K562 (cell line): ENCODE measurements at regions not wholly inside any gene's neighbourhood (a gene's known extent, or its start where the extent isn't known, plus 50 kb on each side); places are given as distances from the start of the nearest gene placed in this dataset.

Experiments
- ATAC-seq: fragments of 200-7000 bp; cut with Tn5 transposase; 3 replicates; pipeline ENCODE4 v1.9.1; 2020; ENCODE audit warnings: moderate library complexity
- BruUV-seq: library from RNA; stranded (reverse); fragments of 400-500 nt; replicated peaks from 2 replicates; lab custom pipeline; 2021; lab: Mats Ljungman, UMichigan
- CTCF ChIA-PET: fragments of 300-600 bp; formaldehyde crosslinking; extraction: SDS; loops from one replicate; lab custom pipeline; 2021; ENCODE audit warnings: low intra/inter-chr PET ratio; lab: Yijun Ruan, JAX
- POLR2A ChIA-PET: fragments of 300-600, 350-650 bp; sonication (Branson Sonifier 250); formaldehyde crosslinking; extraction: SDS; loops from one replicate; lab custom pipeline; 2021; ENCODE audit warnings: antibody characterized with exemption, inconsistent platforms; lab: Yijun Ruan, JAX
- DNase-seq, 4 experiments: peaks; one replicate each; pipeline versions ENCODE4 v3.0.0 to v3.0.0-alpha.2; 2011 to 2018; ENCODE audit warnings: low spot score in 3 of 4, mixed read lengths in 3 of 4; ENCODE audit errors: extremely low read depth in 1 of 4
- FAIRE-seq: peaks from 2 replicates; lab custom pipeline; 2011; peaks lifted over from hg19 to GRCh38; lab: Jason Lieb, UNC
- H2AFZ ChIP-seq: 2 replicates; pipeline ENCODE4 v1.6.0; 2011; ENCODE audit warnings: low read depth, low read length, control low read depth, inconsistent platforms
- H3K27ac ChIP-seq: fragments of 200-600 bp; 3 replicates; pipeline ENCODE4 v1.8.0; 2011; ENCODE audit warnings: low read depth, mild to moderate bottlenecking, control low read depth, inconsistent platforms, low read length, moderate library complexity, mixed read lengths; ENCODE audit errors: extremely low read depth
- H3K27me3 ChIP-seq, 2 experiments: fragments of 300-600 bp in 1 of 2; 2 replicates in 1 of 2; 3 replicates in 1 of 2; pipeline versions ENCODE4 v1.6.0 to v1.8.0; 2011; ENCODE audit warnings: inconsistent platforms in 2 of 2, low read length in 2 of 2, mild to moderate bottlenecking in 1 of 2, mixed read lengths in 1 of 2, moderate library complexity in 1 of 2; ENCODE audit not compliant: control insufficient read depth in 2 of 2, insufficient read depth in 2 of 2
- H3K36me3 ChIP-seq: fragments of 300-600 bp; 3 replicates; pipeline ENCODE4 v1.8.0; 2011; ENCODE audit warnings: mild to moderate bottlenecking, low read length, inconsistent platforms; ENCODE audit not compliant: control insufficient read depth, insufficient read depth
- H3K4me1 ChIP-seq, 2 experiments: fragments of 200-600 bp in 1 of 2; replicated peaks in 1 of 2; 2 replicates in 1 of 2; 3 replicates in 1 of 2; pipeline versions ENCODE4 v1.5.1 to v1.8.0; 2011; ENCODE audit warnings: inconsistent platforms in 2 of 2, low read length in 2 of 2, mild to moderate bottlenecking in 1 of 2, mixed read lengths in 1 of 2, moderate library complexity in 1 of 2; ENCODE audit not compliant: control insufficient read depth in 2 of 2, insufficient read depth in 2 of 2
- H3K4me2 ChIP-seq: 2 replicates; pipeline ENCODE4 v1.6.1; 2011; ENCODE audit warnings: low read length, control low read depth, inconsistent platforms, mixed read lengths; ENCODE audit not compliant: insufficient read depth
- H3K4me3 ChIP-seq: fragments of 200-600 bp; sonication (generic), shearing (Covaris generic); 2 replicates; pipeline ENCODE4 v1.5.1; 2016; ENCODE audit warnings: control low read depth, inconsistent platforms
- H3K79me2 ChIP-seq: fragments of 200-600 bp; 3 replicates; pipeline ENCODE4 v1.8.0; 2011; ENCODE audit warnings: low read length, inconsistent platforms; ENCODE audit not compliant: control insufficient read depth, insufficient read depth
- H3K9ac ChIP-seq, 2 experiments: 2 replicates each; pipeline versions ENCODE4 v1.6.0 to v1.6.1; 2011; ENCODE audit warnings: low read depth in 2 of 2, low read length in 2 of 2, control low read depth in 1 of 2, inconsistent platforms in 1 of 2, mild to moderate bottlenecking in 1 of 2, mixed read lengths in 1 of 2; ENCODE audit not compliant: insufficient read depth in 1 of 2
- H3K9me1 ChIP-seq: one replicate; pipeline ENCODE4 v1.6.0; 2011; ENCODE audit warnings: inconsistent platforms, mild to moderate bottlenecking, low read length, moderate library complexity; ENCODE audit not compliant: control insufficient read depth, insufficient read depth
- H3K9me3 ChIP-seq: replicated peaks from 2 replicates; pipeline ENCODE4 v1.5.1; 2011; ENCODE audit warnings: low read depth, low read length, inconsistent platforms; ENCODE audit not compliant: control insufficient read depth, insufficient read depth
- H4K20me1 ChIP-seq: replicated peaks from 2 replicates; pipeline ENCODE4 v1.6.1; 2011; ENCODE audit warnings: low read length, inconsistent platforms, mixed read lengths; ENCODE audit not compliant: control insufficient read depth, insufficient read depth
- CREB5 ChIP-seq: fragments of 250-450 bp; sonication (Bioruptor Pico); IDR thresholded peaks from 2 replicates; pipeline ENCODE4 v1.5.0; 2020; ENCODE audit warnings: mild to moderate bottlenecking
- MXD1 ChIP-seq: fragments of 250-450 bp; sonication (Bioruptor Pico); IDR thresholded peaks from 2 replicates; pipeline ENCODE4 v1.8.0; 2021; ENCODE audit warnings: borderline replicate concordance, mild to moderate bottlenecking, moderate library complexity; ENCODE audit not compliant: poor library complexity, severe bottlenecking
- TARDBP ChIP-seq: fragments of 450-650 bp; IDR thresholded peaks from 2 replicates; pipeline ENCODE4 v1.6.1; 2016
- TEAD2 ChIP-seq: fragments of 450-650 bp; IDR thresholded peaks from 2 replicates; pipeline ENCODE4 v1.6.1; 2016; ENCODE audit warnings: missing genetic modification characterization, control low read depth, missing compliant biosample characterization
- TGIF2 ChIP-seq: sonication (generic); formaldehyde crosslinking; IDR thresholded peaks from 2 replicates; pipeline ENCODE4 v1.8.1; 2022; ENCODE audit warnings: mild to moderate bottlenecking, missing genetic modification reagents, moderate library complexity
- XRCC4 ChIP-seq: IDR thresholded peaks from one replicate; pipeline ENCODE4 v1.6.1; 2011; ENCODE audit not compliant: insufficient read depth, insufficient read length; ENCODE audit errors: extremely low read depth
- ZNF184 ChIP-seq: sonication (generic); formaldehyde crosslinking; IDR thresholded peaks from 2 replicates; pipeline ENCODE4 v1.5.0; 2020; ENCODE audit warnings: missing genetic modification reagents
- ZNF24 ChIP-seq: fragments of 450-650 bp; IDR thresholded peaks from 2 replicates; pipeline ENCODE4 v1.6.1; 2016
- ZNF431 ChIP-seq: sonication (generic); formaldehyde crosslinking; IDR thresholded peaks from 2 replicates; pipeline ENCODE4 v1.8.0; 2022; ENCODE audit warnings: mild to moderate bottlenecking, missing genetic modification reagents
- WGBS: fragments of 100-300 bp; shearing (Covaris generic); methylation state at CpG from one replicate; pipeline ENCODE4 v1.1.6; 2016; ENCODE audit warnings: low coverage, mixed read lengths; ENCODE audit not compliant: insufficient coverage; ENCODE audit errors: missing lambda C conversion rate; 5-methylcytosine and 5-hydroxymethylcytosine counted together
- in situ Hi-C: fragments of 300-500 bp; cut with MboI; formaldehyde crosslinking; loops from 4 replicates; pipeline ENCODE4 v1.15.0; 2018; ENCODE audit warnings: inconsistent platforms, mixed read lengths
- intact Hi-C: fragments of 100-400 bp; cut with micrococcal nuclease; formaldehyde crosslinking; loops from 2 replicates; pipeline ENCODE4 v1.14.2; 2022

DNA sequence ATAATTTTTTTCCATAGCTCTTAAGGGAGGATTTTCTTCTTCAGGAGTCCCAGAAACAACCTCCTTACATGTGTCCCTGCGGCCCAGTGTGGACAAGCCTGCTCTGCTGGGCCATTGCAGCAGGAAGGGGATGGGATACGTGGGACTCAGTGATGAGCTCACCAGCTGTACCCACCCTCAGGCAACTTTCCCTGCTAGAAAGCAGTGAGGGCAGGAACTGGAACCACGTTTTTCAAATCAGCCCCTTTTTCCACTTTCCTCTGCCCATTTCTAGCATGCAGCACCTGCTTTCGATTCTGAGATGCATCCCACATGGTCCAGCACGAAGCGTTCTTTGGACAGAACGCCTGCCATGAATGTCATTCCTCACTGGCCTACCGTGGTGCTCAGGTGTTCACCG, 232.7 kb downstream of the KLF6 start:
- WGBS, result 16% methylated on average over 9 of the region's 9 CpGs
- TF ChIP-seq CREB5 (CRISPR knock-in tag) (no peak), TGIF2 (CRISPR knock-in tag) (no peak), ZNF24 (no peak), TEAD2 (no peak), ZNF431 (no peak), ZNF184 (CRISPR knock-in tag) (no peak), TARDBP (no peak), MXD1 (CRISPR knock-in tag) (no peak), XRCC4 (no peak)
- Histone ChIP-seq H3K79me2 (no peaks in the 10 kb centered on the region), H3K4me3 (no peak overlapping the region), H3K4me1 (peaks cover 3% of the 10 kb centered on the region in 2 experiments; a peak in 2 of 5 replicates), H3K9me3 (0 out of 2 replicates have a peak, but pooled peaks cover 1% of the 10 kb centered on the region), H3K27me3 (peaks cover 0 to 10% of the 10 kb centered on the region in 2 experiments; a peak in 2 of 5 replicates), H3K36me3 (no peaks in the 10 kb centered on the region), H2AFZ (no peak overlapping the region), H3K9ac (no peak overlapping the region), H4K20me1 (0 out of 2 replicates have a peak, but pooled peaks cover 7% of the 10 kb centered on the region), H3K4me2 (no peak overlapping the region), H3K27ac (no peak overlapping the region), H3K9me1 (no peaks in the 10 kb centered on the region)
- ChIA-PET CTCF (no interaction called here), POLR2A (interaction anchor here (0.6 kb wide), 1 partner anchor 50 kb away, joined by 4 read pairs; no protein-coding TSS in a partner anchor)
- BruUV-seq, result no TSS peak
- FAIRE-seq, result no peak
- no peak for DNase-seq
- intact Hi-C loops, result no loop called here
- in situ Hi-C loops, result no loop called here
- ATAC-seq, result no peak; the same call in 2 of the 3 replicates
